K562 (cell line): ENCODE measurements at regions not wholly inside any gene's neighbourhood (a gene's known extent, or its start where the extent isn't known, plus 50 kb on each side); places are given as distances from the start of the nearest gene placed in this dataset.

Source experiments
- ATAC-seq: fragments of 200-7000 bp; cut with Tn5 transposase; 3 replicates; pipeline ENCODE4 v1.9.1; 2020; ENCODE audit warnings: moderate library complexity
- BruUV-seq: library from RNA; stranded (reverse); fragments of 400-500 nt; replicated peaks from 2 replicates; lab custom pipeline; 2021; lab: Mats Ljungman, UMichigan
- CTCF ChIA-PET: fragments of 300-600 bp; formaldehyde crosslinking; extraction: SDS; loops from one replicate; lab custom pipeline; 2021; ENCODE audit warnings: low intra/inter-chr PET ratio; lab: Yijun Ruan, JAX
- POLR2A ChIA-PET: fragments of 300-600, 350-650 bp; sonication (Branson Sonifier 250); formaldehyde crosslinking; extraction: SDS; loops from one replicate; lab custom pipeline; 2021; ENCODE audit warnings: antibody characterized with exemption, inconsistent platforms; lab: Yijun Ruan, JAX
- DNase-seq, 4 experiments: peaks; one replicate each; pipeline versions ENCODE4 v3.0.0 to v3.0.0-alpha.2; 2011 to 2018; ENCODE audit warnings: low spot score in 3 of 4, mixed read lengths in 3 of 4; ENCODE audit errors: extremely low read depth in 1 of 4
- FAIRE-seq: peaks from 2 replicates; lab custom pipeline; 2011; peaks lifted over from hg19 to GRCh38; lab: Jason Lieb, UNC
- H2AFZ ChIP-seq: 2 replicates; pipeline ENCODE4 v1.6.0; 2011; ENCODE audit warnings: low read depth, low read length, control low read depth, inconsistent platforms
- H3K27ac ChIP-seq: fragments of 200-600 bp; 3 replicates; pipeline ENCODE4 v1.8.0; 2011; ENCODE audit warnings: low read depth, mild to moderate bottlenecking, control low read depth, inconsistent platforms, low read length, moderate library complexity, mixed read lengths; ENCODE audit errors: extremely low read depth
- H3K27me3 ChIP-seq, 2 experiments: fragments of 300-600 bp in 1 of 2; 2 replicates in 1 of 2; 3 replicates in 1 of 2; pipeline versions ENCODE4 v1.6.0 to v1.8.0; 2011; ENCODE audit warnings: inconsistent platforms in 2 of 2, low read length in 2 of 2, mild to moderate bottlenecking in 1 of 2, mixed read lengths in 1 of 2, moderate library complexity in 1 of 2; ENCODE audit not compliant: control insufficient read depth in 2 of 2, insufficient read depth in 2 of 2
- H3K36me3 ChIP-seq: fragments of 300-600 bp; 3 replicates; pipeline ENCODE4 v1.8.0; 2011; ENCODE audit warnings: mild to moderate bottlenecking, low read length, inconsistent platforms; ENCODE audit not compliant: control insufficient read depth, insufficient read depth
- H3K4me1 ChIP-seq, 2 experiments: fragments of 200-600 bp in 1 of 2; replicated peaks in 1 of 2; 2 replicates in 1 of 2; 3 replicates in 1 of 2; pipeline versions ENCODE4 v1.5.1 to v1.8.0; 2011; ENCODE audit warnings: inconsistent platforms in 2 of 2, low read length in 2 of 2, mild to moderate bottlenecking in 1 of 2, mixed read lengths in 1 of 2, moderate library complexity in 1 of 2; ENCODE audit not compliant: control insufficient read depth in 2 of 2, insufficient read depth in 2 of 2
- H3K4me2 ChIP-seq: 2 replicates; pipeline ENCODE4 v1.6.1; 2011; ENCODE audit warnings: low read length, control low read depth, inconsistent platforms, mixed read lengths; ENCODE audit not compliant: insufficient read depth
- H3K4me3 ChIP-seq: fragments of 200-600 bp; sonication (generic), shearing (Covaris generic); 2 replicates; pipeline ENCODE4 v1.5.1; 2016; ENCODE audit warnings: control low read depth, inconsistent platforms
- H3K79me2 ChIP-seq: fragments of 200-600 bp; 3 replicates; pipeline ENCODE4 v1.8.0; 2011; ENCODE audit warnings: low read length, inconsistent platforms; ENCODE audit not compliant: control insufficient read depth, insufficient read depth
- H3K9ac ChIP-seq, 2 experiments: 2 replicates each; pipeline versions ENCODE4 v1.6.0 to v1.6.1; 2011; ENCODE audit warnings: low read depth in 2 of 2, low read length in 2 of 2, control low read depth in 1 of 2, inconsistent platforms in 1 of 2, mild to moderate bottlenecking in 1 of 2, mixed read lengths in 1 of 2; ENCODE audit not compliant: insufficient read depth in 1 of 2
- H3K9me1 ChIP-seq: one replicate; pipeline ENCODE4 v1.6.0; 2011; ENCODE audit warnings: inconsistent platforms, mild to moderate bottlenecking, low read length, moderate library complexity; ENCODE audit not compliant: control insufficient read depth, insufficient read depth
- H3K9me3 ChIP-seq: replicated peaks from 2 replicates; pipeline ENCODE4 v1.5.1; 2011; ENCODE audit warnings: low read depth, low read length, inconsistent platforms; ENCODE audit not compliant: control insufficient read depth, insufficient read depth
- H4K20me1 ChIP-seq: replicated peaks from 2 replicates; pipeline ENCODE4 v1.6.1; 2011; ENCODE audit warnings: low read length, inconsistent platforms, mixed read lengths; ENCODE audit not compliant: control insufficient read depth, insufficient read depth
- ATF1 ChIP-seq, 2 experiments: fragments of 450-650 bp in 1 of 2; IDR thresholded peaks; 2 replicates each; pipeline ENCODE4 v1.6.1; 2016; ENCODE audit warnings: missing compliant biosample characterization in 1 of 2, missing genetic modification characterization in 1 of 2
- CTCF ChIP-seq, 3 experiments: IDR thresholded peaks in 2 of 3; conservative IDR thresholded peaks in 1 of 3; 2 replicates each; pipeline ENCODE4 v1.5.1; 2011 to 2012; ENCODE audit warnings: low read length in 3 of 3, mild to moderate bottlenecking in 3 of 3, control low read depth in 2 of 3, improper control_type of control experiment in 1 of 3, inconsistent platforms in 1 of 3, low read depth in 1 of 3, mixed read lengths in 1 of 3, moderate library complexity in 1 of 3; ENCODE audit not compliant: insufficient read depth in 2 of 3
- HBP1 ChIP-seq: fragments of 450-650 bp; formaldehyde crosslinking; IDR thresholded peaks from 2 replicates; pipeline ENCODE4 v1.4.0; 2022; ENCODE audit warnings: missing genetic modification characterization
- ZNF589 ChIP-seq: fragments of 200-800 bp; sonication (Bioruptor generic); IDR thresholded peaks from 2 replicates; pipeline ENCODE4 v1.6.1; 2016; ENCODE audit warnings: low read depth, missing genetic modification characterization, missing compliant biosample characterization
- ZNF780A ChIP-seq: fragments of 250-450 bp; sonication (Bioruptor Pico); IDR thresholded peaks from 2 replicates; pipeline ENCODE4 v1.5.0; 2021; ENCODE audit warnings: mild to moderate bottlenecking
- WGBS: fragments of 100-300 bp; shearing (Covaris generic); methylation state at CpG from one replicate; pipeline ENCODE4 v1.1.6; 2016; ENCODE audit warnings: low coverage, mixed read lengths; ENCODE audit not compliant: insufficient coverage; ENCODE audit errors: missing lambda C conversion rate; 5-methylcytosine and 5-hydroxymethylcytosine counted together
- in situ Hi-C: fragments of 300-500 bp; cut with MboI; formaldehyde crosslinking; loops from 4 replicates; pipeline ENCODE4 v1.15.0; 2018; ENCODE audit warnings: inconsistent platforms, mixed read lengths
- intact Hi-C: fragments of 100-400 bp; cut with micrococcal nuclease; formaldehyde crosslinking; loops from 2 replicates; pipeline ENCODE4 v1.14.2; 2022

- no peak for TF ChIP-seq HBP1 (CRISPR knock-in tag)
- no peak for TF ChIP-seq ZNF780A (CRISPR knock-in tag)
- no peak for TF ChIP-seq ATF1 (CRISPR knock-in tag; IDR thresholded peaks at IDR 0.05)
- TF ChIP-seq ATF1 (tag; IDR thresholded peaks at IDR 0.05) = no peak
Measured at GRCh38 chr16:51050377-51050706, 100.7 kb downstream of the SALL1 start (continued).

- Histone ChIP-seq H3K36me3 (no peaks in the 10 kb centered on the region), H3K4me3 (no peak overlapping the region)
- CTCF ChIA-PET = no interaction called here
Measured at GRCh38 chr16:51049678-51050376, 101.2 kb downstream of the SALL1 start.

More at GRCh38 chr16:51049678-51050376, 101.2 kb downstream of the SALL1 start:
- no peak overlapping the region for H3K4me2 ChIP-seq
- peaks cover 6 to 7% of the 10 kb centered on the region in 2 experiments; a peak in 2 of 5 replicates for H3K4me1 ChIP-seq
- H3K79me2 ChIP-seq = no peaks in the 10 kb centered on the region
- H2AFZ ChIP-seq = no peak overlapping the region
- H3K9me3 ChIP-seq = no peaks in the 10 kb centered on the region
- BruUV-seq = no TSS peak
- intact Hi-C loops = no loop called here
- WGBS = 3% methylated on average over 3 of the region's 3 CpGs
- DNase-seq (peak in 3 of 4 experiments; percentile 9 to 32 (median 20)), FAIRE-seq (no peak), ATAC-seq (no peak)
- no peak overlapping the region for H3K9ac ChIP-seq
- no peaks in the 10 kb centered on the region for H3K27me3 ChIP-seq
- peak in 1 of 3 experiments; percentile 27; a peak in 1 of 6 replicates for TF ChIP-seq CTCF (IDR thresholded peaks at IDR 0.05 in 2 of 3, conservative IDR thresholded peaks at IDR 0.05 in 1 of 3; ENCODE audit: insufficient read depth in 2 of 3, low read depth in 1 of 3, low read length in 3 of 3)
- no peak for TF ChIP-seq ZNF589 (CRISPR knock-in tag)
- H3K9me1 ChIP-seq = no peaks in the 10 kb centered on the region
- POLR2A ChIA-PET = interaction anchor here (0.7 to 1.1 kb wide), 2 partner anchors 28 to 58 kb away, joined by 3 read pairs; no protein-coding TSS in a partner anchor
- no peaks in the 10 kb centered on the region for H4K20me1 ChIP-seq
- in situ Hi-C loops = no loop called here
- no peak overlapping the region for H3K27ac ChIP-seq
